HG03469 (cell line): ENCODE measurements at regions not wholly inside any gene's neighbourhood (a gene's known extent, or its start where the extent isn't known, plus 50 kb on each side); places are given as distances from the start of the nearest gene placed in this dataset.
"Not testable (repeated sequence)": the region's sequence is repeated elsewhere in the genome, so short reads cannot be mapped to it uniquely, and the experiment has no call there.

ENCODE experiments used
- ATAC-seq: cut with Tn5 transposase; IDR thresholded peaks from one replicate; pipeline ENCODE4 v1.9.1; 2021; ENCODE audit warnings: mild to moderate bottlenecking, moderate library complexity, moderate number of reproducible peaks; ENCODE audit not compliant: unreplicated experiment

DNA sequence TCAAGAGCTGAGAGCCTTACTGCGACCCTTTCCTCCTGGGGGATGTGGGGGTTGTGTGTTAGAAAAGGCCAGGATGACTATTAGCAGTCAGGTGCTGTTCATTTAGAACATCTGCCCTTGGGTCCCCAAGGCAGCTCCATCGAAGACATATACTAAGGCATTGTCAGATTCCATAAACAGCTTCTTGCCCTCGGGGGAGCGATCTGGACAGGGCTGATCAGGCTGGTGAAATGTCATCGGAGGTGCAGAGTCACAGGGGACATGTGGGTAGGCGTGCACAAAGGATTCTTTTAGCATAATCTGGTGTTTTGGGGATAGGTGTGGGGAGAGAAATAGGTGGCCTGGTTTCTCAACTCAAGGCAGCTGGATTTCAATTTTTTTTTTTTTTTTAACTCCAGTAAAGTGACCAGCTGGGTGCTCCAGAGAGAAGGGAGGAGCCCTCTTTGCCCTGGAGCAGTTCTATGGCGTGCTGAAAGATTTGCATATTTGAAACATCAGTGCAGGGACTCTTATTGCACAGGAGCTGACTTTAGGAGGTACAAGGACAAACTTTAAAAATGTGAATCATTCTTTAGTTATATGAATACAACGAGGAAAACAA is 160.1 kb downstream of the SUDS3 start:
- ATAC-seq: no peak

DNA sequence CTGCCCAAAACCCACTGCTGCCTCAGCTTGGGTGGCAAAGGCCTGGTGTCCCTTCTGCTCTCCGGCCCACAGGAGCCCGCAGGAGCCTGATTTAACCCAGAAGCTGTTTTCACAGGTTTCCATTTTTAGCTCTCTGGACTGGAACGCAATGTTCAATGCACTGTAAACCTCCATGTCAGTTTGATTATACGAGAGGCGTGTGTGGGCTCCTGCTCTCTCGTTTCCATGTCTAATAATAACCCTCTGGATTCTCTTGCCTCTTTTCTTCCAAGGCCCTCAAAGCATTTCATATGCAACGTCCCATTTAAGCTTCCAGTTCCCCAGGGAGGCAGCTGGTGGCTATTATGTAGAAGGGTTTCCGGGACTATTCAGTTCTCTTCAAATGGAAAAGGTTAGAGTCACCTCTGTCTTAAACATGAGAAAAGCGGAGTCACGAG is 161.1 kb downstream of the SUDS3 start:
- ATAC-seq: no peak

DNA sequence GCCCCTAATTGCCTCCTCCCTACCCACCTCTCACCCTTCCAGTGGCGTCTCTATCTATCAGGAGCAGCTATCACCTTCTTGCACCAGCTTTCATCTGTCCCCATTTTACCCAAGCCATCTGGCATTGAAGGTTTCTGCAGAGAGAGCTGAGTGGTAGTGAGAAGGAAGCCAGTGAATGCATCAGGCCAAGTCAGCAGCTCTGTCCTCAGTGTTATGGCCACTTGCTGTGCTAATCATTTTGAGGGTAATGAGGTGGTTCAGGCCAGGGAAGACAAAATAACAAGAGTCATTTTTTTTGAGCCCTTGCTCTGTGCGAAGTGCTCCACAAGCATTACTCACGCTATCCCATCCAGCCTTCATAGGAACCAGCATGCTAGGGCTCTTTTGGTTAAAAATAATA is 164.7 kb downstream of the SUDS3 start:
- no peak for ATAC-seq

DNA sequence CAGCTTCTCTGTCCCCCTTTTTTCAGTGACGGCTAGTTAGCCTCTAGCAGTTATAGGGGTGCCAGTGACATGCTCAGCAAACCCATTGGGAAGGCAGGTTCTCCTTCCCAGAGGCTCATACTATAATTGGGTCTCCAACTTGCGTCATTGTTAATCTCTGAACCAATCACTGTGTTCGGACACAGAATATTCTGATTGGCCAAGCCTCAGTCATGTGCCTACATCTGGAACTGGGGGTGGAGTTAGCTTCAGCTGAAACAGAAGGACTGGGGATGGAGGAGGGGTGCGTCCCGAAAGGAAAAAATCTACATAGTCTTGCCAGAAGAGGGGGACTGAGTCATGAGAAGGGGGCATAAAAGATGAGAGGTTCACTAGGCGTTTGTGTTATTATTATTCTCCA is 165.6 kb downstream of the SUDS3 start:
- ATAC-seq: no peak

DNA sequence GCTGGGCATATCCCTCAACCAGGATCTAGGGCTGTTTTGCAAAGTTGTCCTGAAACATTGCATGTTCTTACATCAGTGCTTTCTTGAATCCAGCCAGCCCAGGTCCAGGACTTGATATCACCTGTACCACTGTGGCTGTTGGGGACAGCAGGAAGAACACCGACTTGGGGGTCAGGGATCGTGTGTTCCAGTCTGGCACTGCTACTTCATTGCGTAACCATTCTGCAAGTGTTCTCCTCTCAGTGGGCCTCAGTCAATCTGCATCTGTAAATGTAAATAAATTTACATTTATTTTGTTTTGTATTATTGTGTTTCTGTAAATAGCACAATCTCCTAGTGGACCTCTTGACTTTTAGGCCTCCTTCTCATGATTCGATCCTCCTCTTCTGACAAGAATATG is 167.3 kb downstream of the SUDS3 start:
- no peak for ATAC-seq

DNA sequence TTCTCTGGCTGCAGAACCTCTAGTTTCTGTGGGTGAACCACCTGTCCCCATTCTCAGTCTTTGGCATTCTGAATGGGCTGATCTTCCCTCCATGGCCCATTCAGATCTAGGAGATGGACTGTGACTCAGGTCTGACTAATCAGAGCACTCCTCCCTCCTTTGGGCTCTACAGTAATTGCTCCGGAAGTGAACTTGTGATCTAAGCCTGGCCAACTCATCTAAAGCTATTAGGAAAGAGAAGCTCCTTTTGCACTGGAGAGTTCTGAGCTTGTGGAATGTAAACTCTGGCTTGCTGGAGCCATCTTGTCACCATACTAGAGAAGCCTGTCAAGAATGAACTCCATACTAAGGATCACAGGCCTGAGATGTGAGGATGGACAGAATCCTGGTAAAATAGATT is 168.2 kb downstream of the SUDS3 start:
- ATAC-seq: no peak

DNA sequence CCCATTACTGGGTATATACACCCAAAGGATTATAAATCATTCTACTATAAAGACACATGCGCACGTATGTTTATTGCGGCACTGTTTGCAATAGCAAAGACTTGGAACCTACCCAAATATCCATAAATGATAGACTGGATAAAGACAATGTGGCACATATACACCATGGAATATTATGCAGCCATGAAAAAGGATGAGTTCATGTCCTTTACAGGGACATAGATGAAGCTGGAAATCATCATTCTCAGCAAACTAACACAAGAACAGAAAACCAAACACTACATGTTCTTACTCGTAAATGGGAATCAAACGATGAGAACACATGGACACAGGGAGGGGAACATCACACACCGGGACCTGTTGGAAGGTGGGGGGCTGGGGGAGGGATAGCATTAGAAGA is 171.3 kb downstream of the SUDS3 start:
- not testable (repeated sequence) for ATAC-seq

DNA sequence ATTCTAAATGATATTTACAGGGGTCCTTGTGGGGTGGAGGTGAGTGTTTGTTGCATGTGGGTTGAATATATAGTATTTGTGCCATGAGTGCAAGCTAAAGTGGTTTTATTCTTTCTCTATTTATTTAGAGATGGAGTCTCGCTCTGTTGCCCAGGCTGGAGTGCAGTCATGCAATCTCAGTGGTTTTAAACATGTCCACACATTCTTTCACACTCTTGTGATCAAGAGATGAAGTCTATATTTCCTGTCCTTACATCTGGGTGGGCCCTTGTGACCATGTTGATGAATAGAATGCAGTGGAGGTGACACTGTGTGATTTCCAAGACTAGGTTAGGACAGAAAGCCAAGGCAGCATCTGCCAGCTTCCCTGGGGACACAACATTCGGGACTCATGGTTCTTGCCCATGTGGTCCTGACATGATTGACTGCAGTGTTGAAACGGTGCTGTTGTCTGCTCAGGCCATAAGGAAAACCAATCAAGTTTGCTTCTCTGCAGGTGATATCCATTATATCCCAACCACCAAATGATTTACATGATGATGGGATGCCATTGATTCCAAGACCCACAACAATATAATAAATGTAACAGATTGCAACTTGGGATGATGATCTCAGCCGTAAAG is 172.6 kb downstream of the SUDS3 start:
- no peak for ATAC-seq

DNA sequence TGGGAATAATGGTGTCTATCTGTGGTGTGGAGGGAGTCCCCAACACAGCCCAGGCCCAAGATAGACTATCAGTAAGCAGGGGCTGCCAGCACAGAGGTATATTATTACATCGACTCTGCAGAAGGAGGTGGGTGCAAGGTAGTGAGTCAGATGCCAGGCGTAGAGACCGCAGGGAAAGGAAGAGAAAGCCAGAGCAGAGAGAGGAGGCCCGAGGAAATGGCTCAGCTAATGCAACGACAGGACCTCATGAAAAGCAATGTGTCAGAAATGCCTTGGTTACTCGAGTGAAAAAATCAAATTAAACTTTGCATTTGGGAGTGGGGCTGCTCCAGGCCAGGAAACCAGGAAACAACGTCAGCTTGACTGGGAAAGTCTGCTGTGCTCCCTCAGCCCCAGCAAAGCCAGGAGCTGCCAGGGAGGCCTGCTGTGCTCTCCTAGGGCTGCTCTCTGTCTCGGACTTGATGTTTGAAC is 173.2 kb downstream of the SUDS3 start:
- ATAC-seq: no peak

DNA sequence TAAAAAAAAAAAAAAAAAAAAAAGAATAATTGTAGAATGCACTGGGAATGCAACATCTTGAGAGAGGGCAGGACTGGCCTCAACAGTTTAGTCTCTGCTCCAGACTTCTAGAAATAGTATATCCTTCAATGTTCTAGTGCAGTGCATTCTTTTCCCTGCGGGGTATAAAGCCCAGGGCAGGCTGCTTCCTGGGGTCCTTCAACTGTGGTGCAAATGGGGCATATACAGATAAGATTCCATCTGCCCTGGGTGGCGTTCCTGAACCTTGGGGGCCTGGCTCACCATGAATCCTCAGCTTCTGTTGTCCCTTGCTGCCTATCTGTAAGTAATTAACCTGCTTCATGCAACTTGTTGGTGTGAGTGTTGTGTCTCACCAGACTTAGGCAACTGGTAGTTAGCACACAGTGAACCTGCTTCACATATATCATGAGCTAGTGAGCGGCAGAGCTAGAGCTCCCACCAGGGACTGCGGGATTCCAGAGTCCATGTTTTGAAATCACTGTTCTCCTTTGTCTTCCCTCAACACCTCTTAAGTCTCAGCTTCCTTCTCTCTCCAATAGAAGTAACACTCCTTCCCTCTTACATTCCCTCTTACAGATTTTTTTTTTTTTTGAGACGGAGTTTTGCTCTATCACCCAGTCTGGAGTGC is 177.6 kb downstream of the SUDS3 start:
- ATAC-seq: no peak

DNA sequence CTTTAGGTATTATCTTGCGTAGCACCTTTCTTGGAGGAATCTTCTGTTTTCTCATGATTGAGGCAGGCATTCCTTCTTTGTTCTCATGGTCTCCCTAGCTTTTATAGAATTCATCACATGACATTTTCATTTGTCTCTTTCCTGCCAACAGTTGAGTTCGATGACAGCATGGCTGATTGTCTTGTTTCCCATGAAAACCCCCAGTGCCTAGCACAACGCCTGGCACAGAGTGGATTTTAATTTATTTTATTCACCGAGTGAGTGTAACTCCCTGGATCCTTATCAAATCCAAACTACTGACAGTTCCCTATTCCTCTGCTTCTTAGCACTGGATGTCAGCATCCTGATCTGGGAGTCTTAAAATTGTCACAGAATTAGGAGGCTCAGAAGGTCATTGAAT is 182.6 kb downstream of the SUDS3 start:
- ATAC-seq: no peak

DNA sequence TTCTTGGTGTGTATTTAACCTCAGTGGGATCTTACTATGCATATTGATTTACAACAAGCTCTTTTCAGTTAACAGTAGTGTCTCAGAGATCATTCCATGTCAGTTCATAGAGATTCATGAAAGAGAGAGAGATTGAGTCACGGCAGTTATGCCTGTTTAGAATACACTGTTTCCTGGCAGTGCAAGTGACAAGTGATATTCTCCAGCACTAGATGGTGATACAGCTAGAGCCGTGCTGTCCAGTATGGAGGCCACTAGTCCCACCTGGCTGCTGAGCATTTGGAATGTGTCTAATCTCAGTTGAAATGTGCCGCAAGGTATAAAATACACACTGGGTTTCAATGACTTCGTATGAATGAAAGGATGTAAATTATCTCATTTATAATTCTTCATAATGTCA is 184.4 kb downstream of the SUDS3 start:
- ATAC-seq: no peak

DNA sequence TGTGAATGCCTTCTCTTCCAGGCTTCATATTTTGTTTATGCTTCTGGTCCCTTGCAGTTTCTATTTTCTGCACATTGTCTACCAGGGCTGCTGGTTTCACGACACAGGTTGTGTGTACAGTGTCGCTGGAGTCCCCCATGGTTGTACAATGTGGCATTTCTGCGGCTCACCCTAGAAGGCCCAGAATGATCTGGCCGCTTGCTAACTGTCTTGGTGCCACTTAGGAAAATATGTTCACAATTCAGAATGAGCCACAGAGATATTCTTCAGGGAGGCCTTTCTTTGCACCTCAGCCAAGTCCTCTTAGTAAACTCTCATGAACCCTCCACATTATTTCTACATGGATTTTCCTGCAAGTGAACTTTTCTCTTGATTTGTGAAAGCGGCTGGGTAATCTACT is 195.4 kb downstream of the SUDS3 start:
- no peak for ATAC-seq

DNA sequence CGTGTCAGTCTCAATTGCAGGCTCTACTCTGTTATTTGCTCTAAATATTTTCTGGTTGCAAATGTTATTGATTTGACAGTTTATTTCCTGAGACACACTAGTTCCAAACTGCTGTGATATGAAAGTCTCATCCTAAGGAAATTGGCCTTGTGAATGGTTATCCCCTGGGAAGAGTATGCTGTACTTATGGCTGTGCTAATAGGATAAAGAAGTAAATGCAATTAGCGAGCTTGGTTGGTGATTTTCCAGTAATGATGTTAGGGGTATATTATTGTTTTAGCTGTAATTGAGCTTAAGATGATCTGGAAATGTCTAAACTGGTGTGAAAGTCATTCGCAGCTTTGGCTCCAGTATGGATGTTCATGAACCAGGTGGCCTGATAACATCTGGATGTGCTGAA is 197.9 kb downstream of the SUDS3 start:
- no peak for ATAC-seq

DNA sequence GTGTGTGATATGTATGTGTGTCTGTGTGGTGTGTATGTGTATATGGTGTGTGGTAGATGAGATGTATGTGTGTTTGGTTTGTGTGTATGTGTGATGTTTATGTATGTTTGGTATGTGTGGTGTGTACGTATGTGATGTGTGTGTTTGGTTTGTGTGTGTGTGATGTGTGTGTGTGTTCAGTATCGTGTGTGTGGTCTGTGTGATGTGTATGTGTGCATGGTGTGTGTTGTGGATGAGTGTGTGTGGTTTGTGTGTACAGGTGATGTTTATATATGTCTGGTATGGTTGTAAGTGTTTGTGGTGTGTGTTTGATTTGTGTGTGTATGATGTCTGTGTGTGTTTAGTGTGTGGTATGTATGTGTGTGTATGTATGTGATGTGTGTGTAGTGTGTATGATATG is 199.4 kb downstream of the SUDS3 start:
- ATAC-seq: no peak

DNA sequence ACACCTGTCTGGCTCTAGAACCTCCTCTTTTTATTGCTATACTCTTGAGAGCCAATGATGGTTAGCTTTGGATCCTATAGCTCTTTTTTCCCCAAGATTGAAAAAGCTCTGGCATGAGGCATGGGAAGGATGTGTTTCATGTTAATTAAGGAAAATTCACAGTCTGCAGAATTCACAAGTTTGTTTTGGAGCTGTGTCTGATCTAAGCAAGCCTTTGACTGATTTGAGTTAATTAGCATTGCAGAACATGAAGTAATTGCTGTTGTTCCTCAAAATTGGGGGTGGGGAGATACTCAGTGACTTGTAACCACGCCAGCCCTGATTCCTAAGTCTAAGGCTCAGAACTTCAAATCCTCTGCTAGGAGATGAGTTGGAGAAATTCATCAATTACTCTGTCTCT is 205.0 kb downstream of the SUDS3 start:
- no peak for ATAC-seq

DNA sequence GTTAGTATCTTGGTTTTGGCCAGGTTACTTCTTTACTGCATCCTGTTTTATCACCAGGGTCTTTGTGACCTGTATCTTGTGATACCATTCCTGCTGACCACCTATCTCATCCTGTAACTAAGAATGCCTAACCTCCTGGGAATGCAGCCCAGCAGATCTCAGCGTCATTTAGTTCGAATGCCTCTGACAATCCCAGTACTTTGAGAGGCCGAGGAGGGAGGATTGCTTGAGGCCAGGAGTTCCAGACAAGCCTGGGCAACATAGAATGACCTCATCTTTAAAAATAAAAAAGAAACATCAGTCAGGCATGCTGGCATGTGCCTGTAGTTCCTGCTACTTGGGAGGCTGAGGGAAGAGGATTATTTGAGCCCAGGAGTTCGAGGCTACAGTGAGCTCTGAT is 206.5 kb downstream of the SUDS3 start:
- no peak for ATAC-seq

DNA sequence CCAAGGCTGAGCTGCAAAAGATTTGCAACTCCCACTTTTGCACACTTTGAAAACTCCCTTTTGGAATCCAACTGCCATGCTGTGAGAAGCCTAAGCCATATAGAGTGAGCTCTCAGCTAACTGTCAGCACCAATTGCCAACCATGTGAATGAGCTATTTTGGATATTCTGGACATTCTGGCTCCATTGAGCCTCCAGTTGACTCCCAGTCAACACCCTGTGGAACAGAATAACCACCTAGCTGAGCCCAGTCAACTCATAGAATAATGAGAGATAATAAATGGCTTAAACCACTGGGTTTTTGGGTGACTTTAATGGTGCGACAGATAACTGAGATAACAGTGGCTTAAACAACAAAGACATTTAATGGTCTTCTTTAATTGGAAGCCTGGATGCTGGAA is 210.1 kb downstream of the SUDS3 start:
- ATAC-seq: no peak

DNA sequence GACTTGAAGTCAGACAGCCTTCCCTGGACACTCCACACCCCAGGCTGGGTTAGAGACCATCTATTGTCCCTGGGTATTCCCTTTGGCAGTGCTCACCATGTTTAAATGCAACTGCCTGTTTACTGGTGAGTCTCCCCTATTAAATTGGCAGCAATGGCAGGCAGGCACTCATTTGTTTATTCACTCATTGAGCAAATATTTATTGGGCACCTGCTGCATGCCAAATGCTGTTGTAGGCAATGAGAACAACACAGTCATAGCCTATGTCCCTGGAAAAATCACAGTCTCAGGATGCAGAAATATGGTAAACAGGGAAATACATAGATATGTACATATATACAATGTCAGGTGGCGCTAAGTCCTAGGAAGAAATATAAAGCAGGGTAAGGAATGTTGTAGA is 212.8 kb downstream of the SUDS3 start:
- ATAC-seq: no peak

DNA sequence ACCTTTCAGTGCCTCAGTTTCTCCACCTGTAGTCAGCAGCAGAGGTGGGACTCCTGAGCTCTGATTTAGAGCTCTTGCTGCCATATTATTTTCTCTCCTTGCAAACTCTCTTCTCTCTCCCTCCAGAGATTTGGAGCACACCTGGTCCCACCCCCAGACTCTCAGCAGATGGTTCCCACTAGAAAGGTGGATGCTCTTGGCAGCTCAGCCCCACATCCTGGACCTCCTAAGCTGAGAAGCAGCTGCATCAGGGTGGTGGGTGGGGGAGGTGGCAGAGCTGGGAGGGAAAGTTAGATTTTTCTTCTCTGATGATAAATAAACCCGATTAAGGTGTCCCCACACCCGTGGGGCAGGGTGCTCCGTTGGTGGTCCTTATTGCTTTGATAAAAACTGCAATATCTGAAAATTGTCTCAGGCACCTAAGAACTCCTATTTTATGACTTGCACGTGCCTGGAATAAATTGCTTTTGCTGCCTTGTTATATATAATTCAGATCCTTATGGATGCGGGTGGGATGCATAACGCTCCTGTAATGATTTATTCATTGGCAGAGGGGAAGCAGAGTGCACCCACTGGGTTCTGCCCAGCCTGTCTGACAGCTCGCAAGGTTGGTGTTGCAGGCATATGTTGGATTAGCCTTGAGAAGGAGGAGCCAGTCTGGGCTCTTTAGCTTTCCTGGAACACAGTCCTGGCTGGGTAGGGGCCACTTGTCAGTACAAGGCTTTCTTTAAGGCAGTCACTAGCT is 214.2 kb downstream of the SUDS3 start:
- ATAC-seq: no peak

DNA sequence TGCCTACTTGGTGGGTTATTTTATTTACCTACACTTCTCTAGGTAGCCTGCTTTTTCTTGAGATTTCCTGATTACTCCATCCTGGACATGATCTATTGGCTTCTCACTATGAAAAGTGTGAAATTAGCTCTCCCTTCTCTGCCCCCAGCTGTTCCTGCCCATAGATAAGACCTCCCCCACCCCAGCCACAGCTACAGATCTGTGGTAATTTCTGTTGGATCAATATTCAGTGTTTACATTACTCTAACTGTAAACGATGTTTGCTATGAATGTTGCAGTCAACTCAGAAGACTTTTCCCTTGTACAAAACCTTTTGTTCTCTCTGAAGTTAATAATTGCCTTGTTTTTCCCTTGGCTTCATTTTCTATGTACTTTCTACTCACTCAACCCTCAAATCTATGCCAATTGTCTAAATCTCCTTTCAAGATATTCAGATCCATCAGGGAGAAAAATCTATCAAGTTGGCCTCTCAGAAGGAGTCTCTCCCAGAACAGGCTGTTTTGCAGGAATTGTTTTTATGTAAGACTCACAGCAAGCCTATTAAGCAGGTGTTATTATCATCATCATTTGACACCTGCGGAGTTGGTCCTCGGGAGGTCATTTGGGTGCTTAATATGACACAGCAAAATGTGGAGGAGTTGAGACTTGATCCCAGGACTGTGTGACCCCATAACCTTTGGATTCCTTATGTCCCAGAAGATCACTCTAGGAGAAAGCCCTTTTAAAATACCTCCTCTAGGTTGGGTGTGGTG is 227.4 kb downstream of the SUDS3 start:
- ATAC-seq: no peak
